NT2/D1 (cell line): ENCODE measurements at regions not wholly inside any gene's neighbourhood (a gene's known extent, or its start where the extent isn't known, plus 50 kb on each side); places are given as distances from the start of the nearest gene placed in this dataset.

Source experiments
- DNase-seq: peaks from one replicate; pipeline ENCODE4 v3.0.0-alpha.2; 2011; ENCODE audit warnings: low read depth, low spot score
- H3K27me3 ChIP-seq: 2 replicates; pipeline ENCODE4 v1.6.0; 2011; ENCODE audit warnings: mild to moderate bottlenecking; ENCODE audit not compliant: insufficient read length, insufficient read depth
- H3K36me3 ChIP-seq: 2 replicates; pipeline ENCODE4 v1.6.1; 2011; ENCODE audit warnings: mild to moderate bottlenecking, low read length, mixed read lengths; ENCODE audit not compliant: insufficient read depth, insufficient read length
- H3K4me1 ChIP-seq: 2 replicates; pipeline ENCODE4 v1.5.1; 2011; ENCODE audit not compliant: insufficient read depth, insufficient read length
- H3K4me3 ChIP-seq: 2 replicates; pipeline ENCODE4 v1.5.1; 2011; ENCODE audit warnings: low read depth; ENCODE audit not compliant: insufficient read length
- H3K9ac ChIP-seq: 2 replicates; pipeline ENCODE4 v1.6.0; 2011; ENCODE audit warnings: low read depth; ENCODE audit not compliant: insufficient read length
- H3K9me3 ChIP-seq: 2 replicates; pipeline ENCODE4 v1.5.1; 2011; ENCODE audit warnings: mild to moderate bottlenecking, low read length; ENCODE audit not compliant: insufficient read depth
- SUZ12 ChIP-seq: IDR thresholded peaks from 2 replicates; pipeline ENCODE4 v1.6.1; 2011; ENCODE audit not compliant: insufficient read length, insufficient read depth; ENCODE audit errors: extremely low read depth
- YY1 ChIP-seq: IDR thresholded peaks from 2 replicates; pipeline ENCODE4 v1.6.1; 2011; ENCODE audit not compliant: insufficient read length, insufficient read depth
- ZNF274 ChIP-seq: IDR thresholded peaks from 2 replicates; pipeline ENCODE4 v1.6.1; 2011; ENCODE audit warnings: mild to moderate bottlenecking, low read depth, low read length

DNA sequence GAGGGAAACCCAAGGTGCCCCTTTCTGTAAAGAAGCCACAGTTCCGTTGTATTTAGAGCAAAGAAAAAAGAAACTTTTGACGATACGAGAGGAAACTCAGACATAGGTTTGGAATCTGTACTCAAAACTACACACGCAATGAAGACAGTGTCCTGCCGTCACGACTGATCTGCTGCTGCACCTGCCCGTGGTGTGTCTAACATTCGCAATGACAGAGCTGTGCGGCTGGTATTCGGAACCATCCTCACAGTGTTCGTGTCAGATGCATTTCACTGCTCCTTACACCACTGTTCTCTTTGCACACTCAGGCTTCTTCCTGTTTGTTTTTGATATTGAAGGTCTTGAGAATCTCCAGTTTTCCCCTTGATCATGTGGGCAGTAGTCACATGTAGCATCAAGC, 84.8 kb downstream of the RTL6 start:
- TF ChIP-seq YY1 (no peak), SUZ12 (no peak), ZNF274 (no peak)
- H3K4me3 ChIP-seq = no peak overlapping the region
- no peak for DNase-seq

DNA sequence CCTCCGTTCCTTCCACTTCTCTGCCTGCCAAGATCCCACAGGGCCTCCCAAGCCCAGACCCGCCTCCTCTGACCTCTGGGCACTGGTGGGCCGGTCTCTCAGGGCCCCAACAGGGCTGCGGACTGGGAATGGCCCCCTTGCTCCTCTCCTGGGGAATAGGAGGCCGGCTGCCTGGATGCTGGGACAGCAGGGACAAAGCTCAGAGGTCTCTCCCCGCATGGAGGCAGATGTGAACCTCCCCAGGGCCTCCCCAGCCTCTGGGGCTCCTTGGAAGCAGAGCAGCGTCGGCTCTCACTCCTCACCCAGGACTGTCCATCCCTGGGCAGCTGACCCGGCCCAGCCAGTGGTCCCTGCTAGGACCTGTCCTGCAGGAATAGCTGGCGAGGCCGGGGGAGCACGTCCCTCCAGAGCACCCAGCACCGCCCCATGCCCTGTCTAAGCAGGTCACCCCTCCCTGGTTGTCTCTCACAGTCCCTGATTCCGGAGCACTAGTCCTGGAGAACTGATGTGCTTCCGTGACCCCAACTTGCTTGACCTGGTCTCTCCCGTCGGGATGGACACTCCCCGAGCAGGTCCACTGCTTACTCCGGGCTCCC, 85.8 kb downstream of the RTL6 start:
- Histone ChIP-seq H3K27me3 (no peaks in the 10 kb centered on the region), H3K36me3 (no peaks in the 10 kb centered on the region), H3K9ac (no peak overlapping the region), H3K4me3 (no peak overlapping the region), H3K4me1 (peaks cover 4% of the 10 kb centered on the region), H3K9me3 (no peaks in the 10 kb centered on the region)
- no peak for DNase-seq
- TF ChIP-seq SUZ12 (no peak), ZNF274 (no peak), YY1 (no peak)

More for the DNA sequence above, 84.8 kb downstream of the RTL6 start:
- Histone ChIP-seq H3K4me1 (peaks cover 4% of the 10 kb centered on the region), H3K9me3 (no peaks in the 10 kb centered on the region), H3K27me3 (no peaks in the 10 kb centered on the region), H3K36me3 (no peaks in the 10 kb centered on the region), H3K9ac (no peak overlapping the region)

DNA sequence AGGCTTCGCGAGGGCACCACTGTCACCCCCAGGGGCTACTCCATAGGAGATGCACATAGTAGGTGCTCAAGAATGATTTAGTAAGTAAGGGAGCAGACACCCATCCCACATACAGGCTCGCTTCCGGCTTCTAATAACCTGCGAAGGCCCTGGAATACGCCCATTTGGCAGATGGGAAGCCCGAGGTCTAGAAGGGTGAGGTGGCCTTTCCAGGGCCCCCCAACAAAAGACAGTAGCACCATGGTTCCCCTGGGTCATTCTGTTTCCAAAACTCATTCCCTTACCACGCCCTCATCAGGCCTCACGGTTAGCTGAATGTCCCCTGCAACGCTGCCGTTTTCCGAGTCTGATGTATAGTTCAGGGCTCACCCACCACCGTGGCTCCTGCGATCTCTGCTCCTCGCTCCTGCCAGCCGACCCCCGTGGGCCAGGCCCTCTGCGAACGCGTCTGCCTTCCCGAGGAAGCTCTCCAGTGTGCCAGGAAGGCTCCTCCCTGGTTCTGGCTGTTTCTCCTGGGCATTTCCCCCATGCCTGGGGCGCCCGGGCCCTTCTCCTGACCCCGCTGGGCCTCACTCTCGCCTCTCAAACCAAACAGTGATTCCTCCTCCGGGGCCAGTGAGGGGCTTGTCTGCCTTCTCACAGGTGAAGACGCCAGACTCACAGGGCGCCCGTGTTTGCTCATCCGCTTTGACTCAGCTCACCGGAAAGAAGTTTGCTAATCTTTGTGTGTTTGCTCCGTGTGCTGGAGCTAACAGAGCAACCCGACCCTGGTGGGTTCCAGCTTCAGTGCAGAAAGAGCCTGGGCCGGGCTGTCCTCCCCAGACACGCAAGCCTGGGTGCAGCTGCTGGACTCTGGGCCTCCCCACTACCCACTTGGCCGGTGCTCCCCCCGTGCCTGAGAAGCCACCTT, 86.6 kb downstream of the RTL6 start:
- peaks cover 4% of the 10 kb centered on the region for H3K4me1 ChIP-seq
- H3K9me3 ChIP-seq = no peaks in the 10 kb centered on the region
- TF ChIP-seq SUZ12 (no peak), ZNF274 (no peak), YY1 (no peak)
- no peak overlapping the region for H3K9ac ChIP-seq
- no peak overlapping the region for H3K4me3 ChIP-seq
- no peak for DNase-seq
- no peaks in the 10 kb centered on the region for H3K36me3 ChIP-seq
- H3K27me3 ChIP-seq = no peaks in the 10 kb centered on the region

DNA sequence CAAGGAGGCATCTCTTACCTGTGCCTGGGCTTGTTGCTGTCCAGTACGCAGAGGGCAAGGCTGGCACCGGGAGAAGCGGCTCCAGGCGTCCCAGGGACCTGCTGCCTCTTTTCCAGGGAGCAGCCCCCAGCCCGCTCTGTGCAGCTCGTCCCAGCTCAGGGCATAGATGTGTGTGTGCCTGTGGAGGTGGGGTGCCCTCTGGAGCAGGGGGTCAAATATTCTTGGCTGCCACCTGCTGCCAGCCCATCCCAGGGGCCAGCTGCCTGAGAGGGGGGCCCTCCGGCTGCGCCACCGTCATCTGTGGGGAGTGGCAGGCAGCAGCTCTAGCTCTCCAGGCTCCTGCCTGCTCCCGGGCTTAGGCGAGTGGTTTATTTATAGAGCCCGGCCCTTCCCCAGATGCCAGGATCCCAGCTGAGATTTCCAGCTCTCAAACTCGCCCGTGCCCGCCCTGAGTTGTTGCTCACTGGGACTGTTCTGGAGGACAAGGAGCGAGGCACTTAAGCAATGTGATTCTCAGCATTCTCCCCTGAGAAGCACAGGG, 87.5 kb downstream of the RTL6 start:
- no peak overlapping the region for H3K9ac ChIP-seq
- peaks cover 4% of the 10 kb centered on the region for H3K4me1 ChIP-seq
- no peaks in the 10 kb centered on the region for H3K27me3 ChIP-seq
- TF ChIP-seq YY1 = no peak
- no peak for TF ChIP-seq ZNF274
- no peak for DNase-seq
- H3K4me3 ChIP-seq = no peak overlapping the region
- no peaks in the 10 kb centered on the region for H3K36me3 ChIP-seq
- no peaks in the 10 kb centered on the region for H3K9me3 ChIP-seq

DNA sequence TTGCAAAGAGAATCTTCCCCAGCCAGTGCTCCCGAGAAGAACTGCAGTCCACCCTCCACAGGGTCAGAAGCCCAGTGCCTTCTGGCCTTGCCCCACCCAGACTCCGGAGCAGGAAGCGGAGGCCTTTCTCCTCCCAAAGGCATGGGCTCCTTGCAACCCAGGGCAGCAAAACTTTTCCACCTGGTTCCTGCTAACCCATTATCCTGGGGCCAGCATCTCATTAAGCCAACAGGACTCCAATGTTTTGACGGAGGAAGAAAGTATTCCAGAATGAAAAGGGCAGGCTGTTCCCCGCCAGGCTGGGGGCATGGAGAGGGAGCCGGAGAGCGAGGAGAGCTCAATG, 88.1 kb downstream of the RTL6 start:
- H3K9me3 ChIP-seq = no peaks in the 10 kb centered on the region
- H3K4me3 ChIP-seq = no peak overlapping the region
- H3K36me3 ChIP-seq = no peaks in the 10 kb centered on the region
- TF ChIP-seq SUZ12 (no peak), YY1 (no peak), ZNF274 (no peak)
- no peak overlapping the region for H3K9ac ChIP-seq
- H3K4me1 ChIP-seq = peaks cover 4% of the 10 kb centered on the region
- DNase-seq = no peak
- no peaks in the 10 kb centered on the region for H3K27me3 ChIP-seq

DNA sequence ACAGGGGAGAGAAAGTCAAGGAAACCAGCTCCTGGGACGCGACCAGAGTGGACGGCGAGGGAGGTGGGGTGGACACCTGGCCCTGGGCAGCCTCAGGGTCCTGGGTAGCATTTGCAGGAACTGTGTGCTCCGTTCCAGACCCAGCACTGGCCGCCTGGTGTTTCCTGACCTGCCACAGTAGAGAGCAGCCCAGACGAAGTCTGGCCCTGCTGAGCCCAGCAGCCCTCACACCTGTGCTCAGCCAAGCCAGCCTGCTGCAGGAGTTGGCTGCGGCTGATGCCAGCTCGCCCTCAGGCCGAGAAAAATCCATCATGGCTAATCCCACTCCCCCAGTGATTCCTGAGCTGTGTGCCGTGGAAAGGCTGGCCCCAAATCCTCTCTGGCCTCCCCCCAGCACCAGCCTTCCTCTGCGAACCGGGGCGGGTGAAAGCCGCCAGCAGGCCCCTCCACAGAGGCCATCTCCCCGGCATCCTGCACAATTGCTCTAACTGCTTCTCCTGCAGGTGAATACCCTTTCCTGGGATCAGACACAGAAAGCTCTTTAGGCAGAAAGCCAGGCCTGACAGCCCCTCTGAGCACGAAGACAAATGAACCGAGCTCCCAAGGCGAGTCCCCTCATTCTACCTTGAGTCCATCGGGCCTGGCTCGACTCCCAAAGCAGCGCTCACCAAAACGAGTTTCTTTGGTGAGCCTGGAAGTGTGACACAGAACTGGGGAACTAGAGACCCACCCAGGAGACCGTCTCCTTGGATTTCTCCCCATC, 88.6 kb downstream of the RTL6 start:
- DNase-seq = no peak
- no peak overlapping the region for H3K4me3 ChIP-seq
- no peak for TF ChIP-seq YY1
- TF ChIP-seq SUZ12 = no peak
- no peak for TF ChIP-seq ZNF274
- no peaks in the 10 kb centered on the region for H3K9me3 ChIP-seq
- H3K27me3 ChIP-seq = no peaks in the 10 kb centered on the region
- no peak overlapping the region for H3K9ac ChIP-seq
- peaks cover 4% of the 10 kb centered on the region for H3K4me1 ChIP-seq
- H3K36me3 ChIP-seq = no peaks in the 10 kb centered on the region

DNA sequence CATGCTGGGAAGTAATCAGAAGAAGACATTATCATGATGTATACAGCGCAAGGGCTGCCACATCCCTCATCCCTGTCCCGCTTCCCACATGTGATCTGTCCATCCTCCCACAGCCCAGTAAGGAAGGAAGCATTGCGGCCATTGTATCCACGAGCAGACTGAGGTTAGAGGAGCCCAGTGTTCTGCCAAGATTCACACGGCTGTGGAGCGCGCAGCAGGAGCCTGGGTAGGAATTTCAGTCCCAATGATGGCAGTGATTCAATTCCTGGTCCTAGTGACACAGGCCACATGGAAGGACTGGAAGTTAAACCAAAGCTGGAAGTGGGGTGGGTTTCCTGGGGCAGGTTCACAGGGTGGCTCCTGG, 89.2 kb downstream of the RTL6 start:
- TF ChIP-seq YY1 (no peak), ZNF274 (no peak), SUZ12 (no peak)
- H3K9me3 ChIP-seq = no peaks in the 10 kb centered on the region
- H3K4me3 ChIP-seq = no peak overlapping the region
- DNase-seq = no peak
- peaks cover 4% of the 10 kb centered on the region for H3K4me1 ChIP-seq
- no peaks in the 10 kb centered on the region for H3K36me3 ChIP-seq
- no peak overlapping the region for H3K9ac ChIP-seq
- H3K27me3 ChIP-seq = no peaks in the 10 kb centered on the region
